Stimulated activated CD4-positive, alpha-beta T cell treated with anti-CD3 and anti-CD28 coated beads, Interleukin-1b, Interleukin-23, amount 100 ng/mL, for 24 hours (primary cell): ENCODE measurements at regions not wholly inside any gene's neighbourhood (a gene's known extent, or its start where the extent isn't known, plus 50 kb on each side); places are given as distances from the start of the nearest gene placed in this dataset.
"Not testable (repeated sequence)": the region's sequence is repeated elsewhere in the genome, so short reads cannot be mapped to it uniquely, and the experiment has no call there.

Experiments
- DNase-seq, 4 experiments: peaks; one replicate each; pipeline ENCODE4 v3.0.0-alpha.2; 2020; ENCODE audit warnings: low read depth in 4 of 4, low spot score in 1 of 4

DNA sequence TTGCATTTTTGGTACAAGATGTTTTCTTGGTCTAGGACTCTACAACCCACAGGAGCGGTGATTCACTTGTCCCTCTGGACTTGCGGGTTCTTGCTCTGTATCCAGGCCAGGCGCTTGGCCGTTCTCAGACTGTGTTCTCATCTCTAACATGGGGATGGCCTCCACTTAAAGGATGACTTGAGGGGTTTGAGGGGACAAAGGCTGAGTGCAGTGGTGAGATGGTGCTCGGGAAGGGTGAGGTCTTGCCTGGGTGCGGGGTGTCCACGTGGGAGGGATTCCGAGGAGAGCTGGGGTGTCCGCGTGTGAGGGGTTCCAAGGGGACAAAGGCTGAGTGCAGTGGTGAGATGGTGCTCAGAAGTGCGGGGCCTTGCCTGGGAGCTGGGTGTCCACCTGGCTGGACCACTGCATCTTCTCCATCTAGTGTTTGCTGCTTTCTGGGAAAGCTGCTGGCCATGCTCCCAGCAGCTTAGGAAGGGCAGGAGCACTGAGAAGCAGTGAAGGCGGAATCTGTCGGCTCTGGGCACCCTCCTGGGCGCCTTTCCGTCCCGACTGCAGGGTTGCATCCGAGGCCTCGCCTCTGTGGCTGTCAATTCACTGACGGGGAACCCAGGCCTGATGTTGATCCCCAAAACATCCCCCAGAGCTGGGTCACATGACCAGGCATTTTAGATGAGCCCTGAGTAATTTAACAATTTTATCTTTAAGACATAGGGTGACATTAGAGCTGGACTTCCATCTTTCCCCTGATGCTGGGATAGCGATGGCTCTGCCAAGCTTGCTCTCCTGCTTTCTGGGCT, 280.5 kb upstream of the IRX4 start:
- no peak for DNase-seq

DNA sequence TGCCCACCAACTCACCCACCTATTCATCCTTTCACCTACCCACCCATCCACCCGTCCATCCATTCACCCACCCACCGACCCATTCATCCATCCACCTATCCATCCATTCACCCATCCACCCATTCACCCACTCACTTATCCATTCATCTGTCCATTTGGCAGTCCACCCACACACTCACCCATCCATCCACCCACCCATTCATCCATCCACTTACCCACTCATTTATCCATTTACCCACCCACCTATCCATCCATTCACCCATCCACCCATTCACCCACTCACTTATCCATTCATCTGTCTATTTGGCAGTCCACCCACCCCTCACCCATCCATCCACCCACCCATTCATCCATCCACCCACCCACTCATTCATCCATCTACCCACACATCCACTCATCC, 278.1 kb upstream of the IRX4 start:
- DNase-seq: no peak

DNA sequence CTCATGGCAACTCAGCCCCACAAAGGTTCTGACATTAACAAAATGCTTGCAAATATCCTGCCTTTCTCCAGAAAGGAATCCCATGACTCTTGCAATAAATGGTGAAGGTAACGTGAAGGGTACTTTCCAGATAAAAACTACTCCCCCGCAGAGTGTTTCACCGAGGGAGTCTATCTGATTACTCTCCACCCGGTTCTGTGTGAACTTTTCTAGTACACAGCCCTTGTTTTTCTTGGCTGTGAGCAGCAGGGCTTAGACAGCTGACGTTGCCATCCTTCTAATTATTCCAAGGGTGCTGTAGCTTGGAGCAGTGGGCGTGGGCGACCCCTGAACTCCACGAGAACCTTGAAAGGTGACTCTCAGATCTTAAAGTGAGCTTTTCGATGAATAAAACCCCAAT, 276.0 kb upstream of the IRX4 start:
- DNase-seq: no peak

- no peak for DNase-seq
Observed at GRCh38 chr5:2158109-2158508, 275.4 kb upstream of the IRX4 start.

DNA sequence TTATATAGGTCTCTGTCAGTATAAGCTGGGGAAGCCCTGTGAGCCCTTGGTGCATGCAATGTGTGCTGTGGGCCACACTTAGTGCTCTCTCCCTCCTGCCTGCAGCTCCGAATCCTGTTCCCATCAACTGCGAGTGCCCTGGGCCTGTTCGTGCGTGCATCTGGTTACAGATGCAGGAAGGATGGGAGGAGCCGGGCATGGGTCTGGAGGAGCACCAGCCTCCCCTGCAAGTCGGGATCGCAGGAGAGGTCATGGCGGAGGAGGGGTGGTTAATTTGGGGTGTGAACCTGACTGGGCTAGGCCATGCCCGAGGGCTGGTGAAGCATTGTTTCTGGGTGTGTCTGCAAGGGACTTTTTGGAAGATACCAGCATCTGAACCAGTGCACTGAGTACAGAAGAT, 274.6 kb upstream of the IRX4 start:
- DNase-seq: no peak

- no peak for DNase-seq
Observed at GRCh38 chr5:2156358-2157059, 273.8 kb upstream of the IRX4 start.

- no peak for DNase-seq
Observed at GRCh38 chr5:2155556-2155955, 272.8 kb upstream of the IRX4 start.

DNA sequence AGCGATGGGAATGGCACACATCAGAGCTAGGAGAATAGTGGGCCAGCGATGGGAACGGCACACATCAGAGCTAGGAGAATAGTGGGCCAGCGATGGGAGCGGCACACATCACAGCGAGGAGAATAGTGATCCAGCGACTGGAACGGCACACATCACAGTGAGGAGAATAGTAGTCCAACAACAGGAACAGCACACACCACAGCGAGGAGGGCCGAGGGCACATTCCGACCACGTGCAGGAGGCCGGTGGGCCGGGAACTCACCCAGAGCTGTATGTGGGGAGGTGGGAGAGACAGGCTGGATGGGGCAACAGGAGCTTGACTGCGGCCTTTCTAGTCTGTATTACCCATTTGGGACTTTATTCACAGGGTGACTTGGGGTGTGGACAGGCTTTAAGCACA, 271.1 kb upstream of the IRX4 start:
- no peak for DNase-seq

DNA sequence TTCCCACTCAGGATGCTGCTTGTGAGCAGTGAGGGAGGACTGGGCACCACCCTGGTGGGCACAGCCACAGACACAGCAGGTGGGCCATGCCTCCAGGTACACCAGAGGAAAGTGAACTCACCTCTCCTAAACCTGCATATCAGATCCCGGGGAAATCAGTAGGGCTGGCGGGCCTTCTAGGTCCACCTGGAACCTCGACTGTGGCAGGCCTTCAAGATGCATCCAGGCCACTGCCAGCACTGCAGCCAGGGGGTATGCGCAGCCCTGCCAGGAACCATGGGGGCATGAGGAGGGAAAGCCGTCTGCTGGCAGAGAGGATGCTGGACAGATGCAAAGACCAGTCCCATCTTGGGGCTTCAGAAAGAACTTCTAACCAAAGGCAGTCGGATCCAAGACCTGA, 270.6 kb upstream of the IRX4 start:
- DNase-seq: no peak

GRCh38 chr5:2151301-2151888, 268.7 kb upstream of the IRX4 start:
- not testable (repeated sequence) for DNase-seq

- DNase-seq: no peak
Observed at GRCh38 chr5:2149195-2149539, 266.4 kb upstream of the IRX4 start.

DNA sequence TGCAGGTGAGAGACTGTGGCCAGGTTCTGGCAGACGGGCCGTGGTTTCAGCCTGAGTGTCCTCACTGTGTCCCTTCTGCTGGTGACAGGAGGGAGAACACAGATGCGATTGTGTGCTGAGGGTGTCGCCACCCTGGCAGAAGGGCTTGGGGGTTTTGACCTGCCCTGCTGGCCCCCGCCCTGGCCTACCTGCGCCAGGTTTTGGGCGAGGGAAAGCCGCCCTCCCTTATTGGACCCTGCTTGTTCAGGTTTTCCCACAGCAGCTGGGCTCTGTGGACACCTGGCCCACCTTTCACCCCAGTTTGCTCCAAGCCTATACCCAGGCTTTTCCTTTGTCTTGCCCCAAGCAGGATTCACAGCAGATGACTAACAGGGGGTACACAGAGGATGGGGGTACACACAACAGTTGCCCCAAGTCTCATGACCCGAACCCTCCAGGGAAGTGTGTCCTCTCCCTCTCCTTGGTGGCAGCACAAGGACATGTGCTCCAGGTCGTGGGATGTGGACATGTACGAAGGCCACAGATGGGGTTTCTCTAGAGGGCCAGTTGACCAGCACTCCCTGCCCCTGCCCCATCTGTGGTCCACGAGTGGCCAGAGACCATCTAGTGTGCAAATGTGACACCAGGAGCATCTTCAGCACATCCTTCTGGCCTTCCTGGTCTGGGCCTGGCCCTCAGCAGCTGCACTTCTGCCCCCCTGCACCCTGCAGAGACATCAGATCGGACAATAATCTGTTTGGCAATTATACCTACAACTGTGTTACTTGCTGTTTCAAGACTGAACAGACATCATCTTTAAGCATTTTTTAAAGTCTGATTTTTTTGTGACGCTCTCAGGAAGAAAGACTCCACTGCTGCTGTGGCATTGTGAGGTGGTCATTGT, 265.8 kb upstream of the IRX4 start:
- DNase-seq: no peak

DNA sequence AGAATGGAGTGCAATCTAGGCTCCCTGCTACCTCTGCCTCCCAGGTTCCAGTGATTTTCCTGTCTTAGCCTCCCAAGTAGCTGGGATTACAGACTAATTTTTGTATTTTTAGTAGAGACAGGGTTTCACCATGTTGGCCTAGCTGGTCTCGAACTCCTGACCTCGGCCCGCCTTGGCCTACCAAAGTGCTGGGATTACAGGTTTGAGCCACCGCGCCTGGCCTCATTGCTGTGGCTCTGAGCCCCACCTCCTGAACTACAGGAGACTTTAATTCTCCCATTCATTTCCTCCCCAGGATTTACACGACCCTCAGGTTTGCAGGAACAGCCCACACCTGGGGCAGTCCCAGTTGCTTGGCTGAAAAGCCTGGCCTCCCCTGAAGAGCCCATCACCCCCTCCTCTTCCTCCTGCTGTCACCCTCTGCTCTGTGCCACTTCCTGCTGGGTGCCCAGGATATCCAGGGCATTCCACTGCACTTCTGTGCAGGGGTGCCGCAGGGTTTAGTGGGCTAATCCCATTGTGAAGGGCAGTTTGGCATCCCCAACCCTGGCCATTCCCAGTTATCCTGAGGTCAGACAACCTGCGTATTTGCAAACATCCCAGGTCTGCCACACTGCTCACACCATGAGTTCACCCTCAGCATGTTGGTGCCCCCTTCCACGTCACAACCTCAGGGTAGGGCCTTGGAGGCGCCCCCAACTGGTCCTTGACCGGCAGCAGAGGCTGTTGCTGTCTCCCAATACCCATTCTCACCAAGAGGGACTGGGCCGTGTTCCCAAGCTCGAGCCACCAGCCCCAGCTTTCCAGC, 265.0 kb upstream of the IRX4 start:
- DNase-seq: no peak

GRCh38 chr5:2143646-2144353, 261.1 kb upstream of the IRX4 start:
- no peak for DNase-seq

- no peak for DNase-seq
Observed at GRCh38 chr5:2143088-2143487, 260.4 kb upstream of the IRX4 start.

DNA sequence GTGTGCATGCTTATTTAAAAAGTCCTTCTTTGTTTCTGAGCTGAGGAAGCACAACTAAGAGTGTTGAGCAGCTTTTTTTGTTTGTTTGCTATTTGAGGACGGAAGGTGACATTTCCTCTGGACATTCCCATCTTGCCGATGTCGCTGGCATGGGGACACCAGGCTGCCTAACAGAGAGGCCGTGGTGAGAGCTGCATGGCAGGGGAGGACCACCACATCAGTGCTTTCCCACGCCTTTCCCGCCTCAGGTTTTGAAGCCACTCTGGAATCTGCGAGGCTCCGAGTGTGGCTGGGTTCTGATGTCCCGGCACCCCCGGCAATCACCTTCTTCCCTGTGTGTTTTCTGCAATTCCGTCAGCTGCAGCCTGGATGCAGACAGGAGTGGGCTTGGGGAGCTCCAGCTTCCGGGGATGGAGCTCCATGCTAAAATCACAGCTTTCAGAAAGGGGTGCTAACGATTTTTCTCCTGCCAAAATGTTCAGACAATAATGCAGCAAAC, 259.8 kb upstream of the IRX4 start:
- no peak for DNase-seq

- no peak for DNase-seq
Observed at GRCh38 chr5:2141254-2142000, 258.7 kb upstream of the IRX4 start.

DNA sequence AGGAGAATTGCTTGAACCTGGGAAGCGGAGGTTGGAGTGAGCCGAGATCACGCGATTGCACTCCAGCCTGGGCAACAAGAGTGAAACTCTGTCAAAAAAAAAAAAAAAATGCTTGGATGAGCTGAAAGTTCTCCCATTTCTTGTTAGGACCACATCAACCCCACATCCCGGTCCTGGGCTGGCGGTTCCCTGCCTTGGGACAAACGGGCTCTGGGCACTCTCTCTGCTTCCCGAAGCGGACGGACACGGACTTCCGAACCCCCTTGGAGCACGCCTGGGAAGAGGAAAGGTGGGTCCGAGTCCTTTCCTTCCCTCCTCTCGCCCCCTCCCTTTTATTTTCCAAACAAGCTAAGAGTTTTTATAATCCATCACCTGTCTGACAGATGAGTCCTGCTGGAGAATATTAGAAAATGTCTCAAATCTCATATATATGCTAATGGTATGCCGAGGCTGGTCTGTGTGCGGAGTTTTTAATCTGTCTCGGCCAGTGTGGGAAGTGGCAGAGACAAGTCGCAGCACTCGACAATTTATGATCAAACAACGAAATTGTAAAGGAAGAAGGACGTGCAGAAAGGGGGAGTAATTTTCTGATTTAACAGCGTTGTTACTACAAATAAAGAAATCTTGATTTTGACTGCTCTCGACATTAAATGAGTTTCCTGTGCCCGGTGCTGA, 257.9 kb upstream of the IRX4 start:
- no peak for DNase-seq

- no peak for DNase-seq
Observed at GRCh38 chr5:2139478-2139877, 256.8 kb upstream of the IRX4 start.
